ENCODE measurements at regions not wholly inside any gene's neighbourhood (a gene's known extent, or its start where the extent isn't known, plus 50 kb on each side); places are given as distances from the start of the nearest gene placed in this dataset.

- TF ChIP-seq, protein P1, sequence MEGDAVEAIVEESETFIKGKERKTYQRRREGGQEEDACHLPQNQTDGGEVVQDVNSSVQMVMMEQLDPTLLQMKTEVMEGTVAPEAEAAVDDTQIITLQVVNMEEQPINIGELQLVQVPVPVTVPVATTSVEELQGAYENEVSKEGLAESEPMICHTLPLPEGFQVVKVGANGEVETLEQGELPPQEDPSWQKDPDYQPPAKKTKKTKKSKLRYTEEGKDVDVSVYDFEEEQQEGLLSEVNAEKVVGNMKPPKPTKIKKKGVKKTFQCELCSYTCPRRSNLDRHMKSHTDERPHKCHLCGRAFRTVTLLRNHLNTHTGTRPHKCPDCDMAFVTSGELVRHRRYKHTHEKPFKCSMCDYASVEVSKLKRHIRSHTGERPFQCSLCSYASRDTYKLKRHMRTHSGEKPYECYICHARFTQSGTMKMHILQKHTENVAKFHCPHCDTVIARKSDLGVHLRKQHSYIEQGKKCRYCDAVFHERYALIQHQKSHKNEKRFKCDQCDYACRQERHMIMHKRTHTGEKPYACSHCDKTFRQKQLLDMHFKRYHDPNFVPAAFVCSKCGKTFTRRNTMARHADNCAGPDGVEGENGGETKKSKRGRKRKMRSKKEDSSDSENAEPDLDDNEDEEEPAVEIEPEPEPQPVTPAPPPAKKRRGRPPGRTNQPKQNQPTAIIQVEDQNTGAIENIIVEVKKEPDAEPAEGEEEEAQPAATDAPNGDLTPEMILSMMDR (IDR thresholded peaks at IDR 0.05) = no peak
- TF ChIP-seq POLR2AphosphoS5 (IDR thresholded peaks at IDR 0.05; ENCODE audit: low read depth, low read length) = no peak
- TF ChIP-seq TCF7L2 (IDR thresholded peaks at IDR 0.05; ENCODE audit: low read depth, low read length) = no peak
These were observed 217.9 kb downstream of the TBX18 start for GRCh38 chr6:84546427-84546914.
